ENCODE measurements at regions not wholly inside any gene's neighbourhood (a gene's known extent, or its start where the extent isn't known, plus 50 kb on each side); places are given as distances from the start of the nearest gene placed in this dataset.

GRCh38 chr1:105914403-105914802, 1142.1 kb upstream of the PRMT6 start:
- no peak for TF ChIP-seq CTCF (IDR thresholded peaks at IDR 0.05; ENCODE audit: low read depth, low read length, missing control alignments)
- DNase-seq (ENCODE audit: extremely low read depth, low read depth) = no peak
- no peak overlapping the region for H3K4me3 ChIP-seq (replicated peaks; ENCODE audit: low read depth, low read length)

- no peak for DNase-seq (ENCODE audit: extremely low read depth, low read depth)
- TF ChIP-seq CTCF (IDR thresholded peaks at IDR 0.05; ENCODE audit: low read depth, low read length, missing control alignments) = no peak
- no peak overlapping the region for H3K4me3 ChIP-seq (replicated peaks; ENCODE audit: low read depth, low read length)
Observed at GRCh38 chr1:105934806-105935205, 1121.7 kb upstream of the PRMT6 start.

DNA sequence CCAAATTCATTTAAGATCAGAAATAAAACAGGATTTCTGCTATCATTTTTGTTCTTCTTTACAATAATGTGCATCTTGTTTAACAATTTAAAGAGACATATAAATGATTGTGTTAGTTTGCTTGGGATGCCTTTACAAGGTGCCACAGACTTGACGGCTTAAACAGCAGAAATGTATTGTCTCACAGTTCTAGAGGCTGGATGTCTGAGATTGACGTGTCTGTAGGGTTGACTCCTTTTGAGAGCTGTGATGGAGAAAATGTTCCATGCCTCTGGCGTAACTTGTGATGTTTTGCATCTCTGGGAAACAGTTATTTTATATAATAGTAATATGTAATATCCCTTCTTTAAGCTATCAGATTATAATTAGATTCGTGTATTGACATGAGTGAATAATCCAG, 1091.6 kb upstream of the PRMT6 start:
- TF ChIP-seq CTCF (IDR thresholded peaks at IDR 0.05; ENCODE audit: low read depth, low read length, missing control alignments) = no peak
- H3K4me3 ChIP-seq (replicated peaks; ENCODE audit: low read depth, low read length) = no peak overlapping the region

DNA sequence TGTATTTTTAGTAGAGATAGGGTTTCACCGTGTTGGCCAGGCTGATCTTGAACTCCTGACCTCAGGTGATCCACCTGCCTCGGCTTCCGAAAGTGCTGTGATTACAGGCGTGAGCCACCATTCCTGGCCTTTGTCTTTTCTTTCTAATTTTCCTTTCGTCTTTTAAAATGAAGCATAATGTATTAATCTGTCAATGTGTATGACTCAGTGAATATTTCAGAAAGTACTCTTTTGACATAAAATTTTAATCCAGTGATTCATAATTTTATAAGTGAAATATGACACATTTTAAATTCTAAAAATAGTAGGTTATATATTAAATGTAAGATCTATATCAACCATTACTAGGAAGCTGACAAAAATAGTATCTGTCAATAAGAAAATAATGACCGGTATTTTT, 1059.0 kb upstream of the PRMT6 start:
- no peak for TF ChIP-seq CTCF (IDR thresholded peaks at IDR 0.05; ENCODE audit: low read depth, low read length, missing control alignments)
- no peak for DNase-seq (ENCODE audit: extremely low read depth, low read depth)

More for the DNA sequence above, 1091.6 kb upstream of the PRMT6 start:
- DNase-seq (ENCODE audit: extremely low read depth, low read depth) = no peak

GRCh38 chr1:106022312-106022902, 1034.1 kb upstream of the PRMT6 start:
- no peak for DNase-seq (ENCODE audit: extremely low read depth, low read depth)
- no peak overlapping the region for H3K4me3 ChIP-seq (replicated peaks; ENCODE audit: low read depth, low read length)
- no peak for TF ChIP-seq CTCF (IDR thresholded peaks at IDR 0.05; ENCODE audit: low read depth, low read length, missing control alignments)

More for the DNA sequence above, 1059.0 kb upstream of the PRMT6 start:
- no peak overlapping the region for H3K4me3 ChIP-seq (replicated peaks; ENCODE audit: low read depth, low read length)

DNA sequence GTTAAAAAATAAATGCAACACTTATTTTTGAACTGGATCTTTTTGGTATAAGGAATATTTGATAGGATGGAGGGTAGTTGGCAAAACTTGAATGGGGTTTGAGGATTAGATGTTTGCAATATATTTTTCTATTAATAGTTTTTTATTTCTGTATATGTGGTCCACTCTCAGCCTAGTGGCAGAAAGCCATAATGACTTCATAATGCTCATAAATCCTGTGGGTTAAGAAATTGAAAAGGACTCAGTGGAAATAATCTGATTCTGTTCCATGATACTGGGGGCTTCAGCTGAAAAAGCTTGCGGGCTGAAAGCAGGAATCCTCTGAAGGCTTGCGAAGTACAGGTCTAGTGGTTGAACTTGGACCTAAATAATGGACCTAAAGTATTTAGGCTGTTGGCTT, 1028.6 kb upstream of the PRMT6 start:
- no peak for DNase-seq (ENCODE audit: extremely low read depth, low read depth)
- no peak overlapping the region for H3K4me3 ChIP-seq (replicated peaks; ENCODE audit: low read depth, low read length)
- no peak for TF ChIP-seq CTCF (IDR thresholded peaks at IDR 0.05; ENCODE audit: low read depth, low read length, missing control alignments)

- H3K4me3 ChIP-seq (replicated peaks; ENCODE audit: low read depth, low read length) = no peak overlapping the region
- no peak for DNase-seq (ENCODE audit: extremely low read depth, low read depth)
- TF ChIP-seq CTCF (IDR thresholded peaks at IDR 0.05; ENCODE audit: low read depth, low read length, missing control alignments) = no peak
Observed at GRCh38 chr1:106037526-106037925, 1018.9 kb upstream of the PRMT6 start.
